ENCODE measurements at regions not wholly inside any gene's neighbourhood (a gene's known extent, or its start where the extent isn't known, plus 50 kb on each side); places are given as distances from the start of the nearest gene placed in this dataset.

DNA sequence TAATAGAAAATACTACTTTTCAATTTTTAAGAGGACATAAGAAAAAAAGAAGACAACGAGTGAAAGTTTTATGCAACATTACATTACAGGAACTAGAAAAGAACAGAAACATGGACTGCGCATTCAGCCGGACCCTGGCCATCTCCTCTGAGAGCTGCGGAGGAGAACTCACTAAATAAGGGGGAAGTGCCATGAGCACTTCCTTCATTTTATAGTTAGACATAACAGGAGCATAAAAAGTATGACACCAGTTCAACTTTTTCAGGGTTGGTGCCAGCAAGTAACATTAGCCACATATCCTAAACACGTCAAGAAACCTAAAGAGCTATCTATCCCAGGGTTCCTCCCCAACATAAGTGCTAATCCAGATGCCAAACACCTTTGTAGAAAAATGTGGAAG lies 78.0 kb upstream of the SERTAD2 start:
- Histone ChIP-seq H3K27me3 (ENCODE audit: control insufficient read depth in 1 of 2, insufficient read depth in 2 of 2, low read length in 2 of 2) (no peaks in the 10 kb centered on the region), H4K20me1 (ENCODE audit: insufficient read depth, low read length) (no peaks in the 10 kb centered on the region), H3K4me3 (replicated peaks in 1 of 3; ENCODE audit: insufficient read depth in 1 of 3, low read depth in 2 of 3, low read length in 3 of 3) (no peak overlapping the region), H3K27ac (ENCODE audit: extremely low read length, insufficient read depth, low read length) (peak overlapping the region; percentile 83), H3K9ac (ENCODE audit: insufficient read depth, low read depth, low read length) (no peak overlapping the region), H3K9me3 (ENCODE audit: low read length) (no peaks in the 10 kb centered on the region), H3K4me2 (ENCODE audit: low read depth, low read length) (no peak overlapping the region), H2AFZ (ENCODE audit: low read length) (no peak overlapping the region), H3K4me1 (ENCODE audit: insufficient read depth, low read length) (peaks cover 67% of the 10 kb centered on the region), H3K36me3 (replicated peaks in 1 of 2; ENCODE audit: control insufficient read depth in 1 of 2, insufficient read depth in 2 of 2, low read length in 2 of 2) (no peaks in the 10 kb centered on the region), H3K79me2 (ENCODE audit: insufficient read depth, low read length) (peaks cover 7% of the 10 kb centered on the region)
- intact Hi-C loops (cut with micrococcal nuclease; ENCODE audit: unreplicated experiment) (loop anchor here (2.0 to 5.0 kb wide), 3 partner anchors 33 to 85 kb away; no protein-coding TSS in a partner anchor), in situ Hi-C loops (cut with HindIII; ENCODE audit: extremely low pct_ligation_motif_present, low pct_unique_long_range_greater_than_20kb) (no loop called here)
- ATAC-seq (no peak), DNase-seq (ENCODE audit: low spot score) (no peak), FAIRE-seq (no peak)
- no peak for TF ChIP-seq LCORL (IDR thresholded peaks at IDR 0.05)
- TF ChIP-seq LCORL (CRISPR knock-in tag; IDR thresholded peaks at IDR 0.05), result 0 out of 2 replicates have a peak, but pooled peaks have one; percentile 14
- TF ChIP-seq, protein P1, sequence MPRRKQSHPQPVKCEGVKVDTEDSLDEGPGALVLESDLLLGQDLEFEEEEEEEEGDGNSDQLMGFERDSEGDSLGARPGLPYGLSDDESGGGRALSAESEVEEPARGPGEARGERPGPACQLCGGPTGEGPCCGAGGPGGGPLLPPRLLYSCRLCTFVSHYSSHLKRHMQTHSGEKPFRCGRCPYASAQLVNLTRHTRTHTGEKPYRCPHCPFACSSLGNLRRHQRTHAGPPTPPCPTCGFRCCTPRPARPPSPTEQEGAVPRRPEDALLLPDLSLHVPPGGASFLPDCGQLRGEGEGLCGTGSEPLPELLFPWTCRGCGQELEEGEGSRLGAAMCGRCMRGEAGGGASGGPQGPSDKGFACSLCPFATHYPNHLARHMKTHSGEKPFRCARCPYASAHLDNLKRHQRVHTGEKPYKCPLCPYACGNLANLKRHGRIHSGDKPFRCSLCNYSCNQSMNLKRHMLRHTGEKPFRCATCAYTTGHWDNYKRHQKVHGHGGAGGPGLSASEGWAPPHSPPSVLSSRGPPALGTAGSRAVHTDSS (CRISPR knock-in tag; conservative IDR thresholded peaks at IDR 0.05), result no peak
- TF ChIP-seq, protein P2, sequence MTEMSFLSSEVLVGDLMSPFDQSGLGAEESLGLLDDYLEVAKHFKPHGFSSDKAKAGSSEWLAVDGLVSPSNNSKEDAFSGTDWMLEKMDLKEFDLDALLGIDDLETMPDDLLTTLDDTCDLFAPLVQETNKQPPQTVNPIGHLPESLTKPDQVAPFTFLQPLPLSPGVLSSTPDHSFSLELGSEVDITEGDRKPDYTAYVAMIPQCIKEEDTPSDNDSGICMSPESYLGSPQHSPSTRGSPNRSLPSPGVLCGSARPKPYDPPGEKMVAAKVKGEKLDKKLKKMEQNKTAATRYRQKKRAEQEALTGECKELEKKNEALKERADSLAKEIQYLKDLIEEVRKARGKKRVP (CRISPR knock-in tag; IDR thresholded peaks at IDR 0.05), result 0 out of 4 replicates have a peak, but pooled peaks of 1 of the 2 experiments have one; percentile 14
- BruUV-seq (replicated peaks), result no TSS peak
- WGBS (ENCODE audit: low lambda C conversion rate), result 95% methylated on average over 5 of the region's 5 CpGs
- ChIA-PET CTCF (ENCODE audit: low intra/inter-chr PET ratio, low total read pairs) (no interaction called here), POLR2A (interaction anchor here (0.8 to 7.0 kb wide), 5 partner anchors 10 to 81 kb away, joined by 3 to 57 read pairs (median 15); partner anchors contain the start of gene SERTAD2)

DNA sequence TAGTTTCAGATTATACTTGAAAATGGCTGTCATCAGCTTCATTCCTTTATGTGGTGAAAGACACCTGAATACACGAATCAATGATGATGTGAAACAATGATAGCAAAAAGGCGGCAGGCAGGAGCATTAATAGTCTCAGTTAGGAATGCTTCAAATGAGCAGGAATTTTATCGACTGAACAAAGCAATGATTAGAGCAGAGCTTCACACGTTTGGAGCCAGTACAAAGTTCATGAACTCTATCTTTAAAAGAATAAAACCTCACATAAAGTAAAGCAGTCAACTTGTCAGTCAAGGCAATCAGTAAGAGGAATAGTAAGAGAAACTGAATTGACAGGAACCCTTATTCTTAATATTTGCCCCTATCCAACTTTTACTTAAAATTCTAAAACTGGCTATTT lies 78.4 kb upstream of the SERTAD2 start:
- in situ Hi-C loops (cut with HindIII; ENCODE audit: extremely low pct_ligation_motif_present, low pct_unique_long_range_greater_than_20kb) (no loop called here), intact Hi-C loops (cut with micrococcal nuclease; ENCODE audit: unreplicated experiment) (loop anchor here (5.0 kb wide), 1 partner anchor 45 kb away; no protein-coding TSS in a partner anchor)
- Histone ChIP-seq H4K20me1 (ENCODE audit: insufficient read depth, low read length) (no peaks in the 10 kb centered on the region), H3K79me2 (ENCODE audit: insufficient read depth, low read length) (peaks cover 7% of the 10 kb centered on the region), H3K36me3 (replicated peaks in 1 of 2; ENCODE audit: control insufficient read depth in 1 of 2, insufficient read depth in 2 of 2, low read length in 2 of 2) (no peaks in the 10 kb centered on the region), H2AFZ (ENCODE audit: low read length) (no peak overlapping the region), H3K27ac (ENCODE audit: extremely low read length, insufficient read depth, low read length) (peak overlapping the region; percentile 83), H3K9ac (ENCODE audit: insufficient read depth, low read depth, low read length) (no peak overlapping the region), H3K27me3 (ENCODE audit: control insufficient read depth in 1 of 2, insufficient read depth in 2 of 2, low read length in 2 of 2) (no peaks in the 10 kb centered on the region), H3K4me1 (ENCODE audit: insufficient read depth, low read length) (peaks cover 63% of the 10 kb centered on the region), H3K9me3 (ENCODE audit: low read length) (no peaks in the 10 kb centered on the region), H3K4me3 (replicated peaks in 1 of 3; ENCODE audit: insufficient read depth in 1 of 3, low read depth in 2 of 3, low read length in 3 of 3) (no peak overlapping the region), H3K4me2 (ENCODE audit: low read depth, low read length) (no peak overlapping the region)
- no TSS peak for BruUV-seq (replicated peaks)
- DNase-seq (ENCODE audit: low spot score) (peak; percentile 43), FAIRE-seq (no peak), ATAC-seq (peak; percentile 18; the same call in 1 of the 3 replicates)
- WGBS (ENCODE audit: low lambda C conversion rate), result 48% methylated on average over 4 of the region's 4 CpGs
- ChIA-PET POLR2A (interaction anchor here (0.8 to 7.0 kb wide), 5 partner anchors 10 to 81 kb away, joined by 3 to 57 read pairs (median 15); partner anchors contain the start of gene SERTAD2), CTCF (ENCODE audit: low intra/inter-chr PET ratio, low total read pairs) (no interaction called here)
- TF ChIP-seq ZSCAN12 (CRISPR knock-in tag; IDR thresholded peaks at IDR 0.05) (no peak), TBX3 (IDR thresholded peaks at IDR 0.05; ENCODE audit: borderline replicate concordance) (0 out of 2 replicates have a peak, but pooled peaks have one; percentile 17), SOX13 (IDR thresholded peaks at IDR 0.05) (no peak), SOX13 (CRISPR knock-in tag; conservative IDR thresholded peaks at IDR 0.05 in 1 of 2, IDR thresholded peaks at IDR 0.05 in 1 of 2) (peak in 1 of 2 experiments; percentile 47; a peak in 1 of 4 replicates), SOX5 (CRISPR knock-in tag; IDR thresholded peaks at IDR 0.05; ENCODE audit: borderline replicate concordance) (peak; percentile 21; the same call in 1 of the 2 replicates), TARDBP (CRISPR knock-in tag; IDR thresholded peaks at IDR 0.05) (0 out of 2 replicates have a peak, but pooled peaks have one; percentile 38), BHLHE40 (IDR thresholded peaks at IDR 0.05; ENCODE audit: low read length) (0 out of 2 replicates have a peak, but pooled peaks have one; percentile 7)
- TF ChIP-seq, protein P3, sequence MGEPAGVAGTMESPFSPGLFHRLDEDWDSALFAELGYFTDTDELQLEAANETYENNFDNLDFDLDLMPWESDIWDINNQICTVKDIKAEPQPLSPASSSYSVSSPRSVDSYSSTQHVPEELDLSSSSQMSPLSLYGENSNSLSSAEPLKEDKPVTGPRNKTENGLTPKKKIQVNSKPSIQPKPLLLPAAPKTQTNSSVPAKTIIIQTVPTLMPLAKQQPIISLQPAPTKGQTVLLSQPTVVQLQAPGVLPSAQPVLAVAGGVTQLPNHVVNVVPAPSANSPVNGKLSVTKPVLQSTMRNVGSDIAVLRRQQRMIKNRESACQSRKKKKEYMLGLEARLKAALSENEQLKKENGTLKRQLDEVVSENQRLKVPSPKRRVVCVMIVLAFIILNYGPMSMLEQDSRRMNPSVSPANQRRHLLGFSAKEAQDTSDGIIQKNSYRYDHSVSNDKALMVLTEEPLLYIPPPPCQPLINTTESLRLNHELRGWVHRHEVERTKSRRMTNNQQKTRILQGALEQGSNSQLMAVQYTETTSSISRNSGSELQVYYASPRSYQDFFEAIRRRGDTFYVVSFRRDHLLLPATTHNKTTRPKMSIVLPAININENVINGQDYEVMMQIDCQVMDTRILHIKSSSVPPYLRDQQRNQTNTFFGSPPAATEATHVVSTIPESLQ (CRISPR knock-in tag; conservative IDR thresholded peaks at IDR 0.05), result no peak

Measured in HepG2 (cell line).